HAP-1 (cell line): ENCODE measurements at regions not wholly inside any gene's neighbourhood (a gene's known extent, or its start where the extent isn't known, plus 50 kb on each side); places are given as distances from the start of the nearest gene placed in this dataset.

Source experiments
- DNase-seq, 2 experiments: peaks; one replicate each; pipeline ENCODE4 v3.0.0-alpha.2; 2016 to 2020; ENCODE audit warnings: low spot score in 2 of 2
- H3K27me3 ChIP-seq: fragments of 250-450 bp; sonication (Bioruptor Pico); 2 replicates; pipeline ENCODE4 v1.5.1; 2020; ENCODE audit warnings: low read depth, mild to moderate bottlenecking, moderate library complexity
- H3K36me3 ChIP-seq: fragments of 250-450 bp; sonication (Bioruptor Pico); replicated peaks from 2 replicates; pipeline ENCODE4 v1.5.1; 2020; ENCODE audit warnings: mild to moderate bottlenecking
- H3K4me1 ChIP-seq: fragments of 250-450 bp; sonication (Bioruptor Pico); 2 replicates; pipeline ENCODE4 v1.5.1; 2020; ENCODE audit warnings: mild to moderate bottlenecking
- H3K4me3 ChIP-seq: fragments of 250-450 bp; sonication (Bioruptor Pico); 2 replicates; pipeline ENCODE4 v1.5.1; 2020; ENCODE audit warnings: mild to moderate bottlenecking, moderate library complexity
- H3K9me3 ChIP-seq: fragments of 250-450 bp; sonication (Bioruptor Pico); 2 replicates; pipeline ENCODE4 v1.5.1; 2020; ENCODE audit warnings: mild to moderate bottlenecking, moderate library complexity
- in situ Hi-C: fragments of 300-500 bp; cut with MboI; formaldehyde crosslinking; loops from 3 replicates; pipeline ENCODE4 v1.14.3; 2020; ENCODE audit warnings: low sequenced_read_pairs, inconsistent platforms, mixed read lengths

DNA sequence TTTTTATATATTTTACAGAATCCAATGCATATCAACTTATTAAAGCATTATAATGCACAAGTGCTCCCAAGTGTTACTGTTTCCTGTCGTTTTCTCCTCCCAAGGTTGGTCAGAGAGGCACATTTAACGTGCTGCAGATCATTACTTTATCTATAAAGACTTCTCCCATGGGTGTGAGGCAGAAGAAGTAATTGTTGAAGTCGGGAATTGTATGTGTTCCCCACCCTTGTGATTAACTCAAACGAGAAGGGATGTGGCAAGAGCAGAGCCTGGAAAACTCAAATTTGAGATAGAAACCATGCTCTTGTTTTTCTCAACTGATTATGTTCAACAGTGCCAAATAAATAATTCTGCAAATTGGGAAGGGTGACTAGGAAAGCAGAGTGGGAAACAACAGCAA lies 412.5 kb upstream of the ADAMTS5 start:
- in situ Hi-C loops = loop anchor here (25.0 kb wide), 1 partner anchor 92 kb away; no protein-coding TSS in a partner anchor
- no peaks in the 10 kb centered on the region for H3K27me3 ChIP-seq
- no peak for DNase-seq
- H3K36me3 ChIP-seq = no peaks in the 10 kb centered on the region
- H3K4me3 ChIP-seq = no peak overlapping the region
- no peaks in the 10 kb centered on the region for H3K4me1 ChIP-seq
- no peaks in the 10 kb centered on the region for H3K9me3 ChIP-seq

DNA sequence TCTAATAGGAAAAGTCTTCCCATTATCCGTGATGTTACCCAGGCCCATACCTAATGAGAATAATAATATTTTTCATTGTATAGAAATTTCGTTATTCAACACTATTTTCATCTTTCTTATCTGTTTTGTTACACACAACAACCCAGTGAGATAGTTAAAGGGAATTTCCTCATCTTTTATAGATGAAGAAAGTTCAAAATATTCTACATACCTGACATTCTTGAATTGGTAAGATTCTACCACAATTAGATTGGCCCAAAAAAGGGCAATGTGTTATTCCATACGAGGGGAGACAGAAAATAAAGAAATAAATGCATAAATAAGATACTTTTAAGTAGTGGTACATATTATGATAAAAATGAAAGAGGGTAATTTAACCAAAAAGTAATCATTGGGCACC lies 405.5 kb upstream of the ADAMTS5 start:
- DNase-seq = no peak
- in situ Hi-C loops = no loop called here

DNA sequence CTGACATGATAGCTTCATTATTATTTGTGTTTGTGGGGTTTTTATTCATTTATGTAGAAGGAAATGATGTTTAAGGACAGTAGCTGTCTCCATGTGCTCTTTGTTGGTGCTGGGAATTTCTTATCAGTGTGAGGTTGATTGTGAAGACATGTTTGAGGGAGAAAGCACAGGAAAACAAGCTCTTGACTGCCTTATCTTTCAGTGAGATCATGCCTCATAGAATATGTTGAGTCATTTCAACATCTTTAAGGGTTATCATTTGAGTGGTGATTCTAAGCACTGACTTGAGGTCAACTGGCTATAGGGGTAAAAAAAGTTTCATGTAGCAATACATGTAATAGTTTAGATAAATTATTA lies 405.1 kb upstream of the ADAMTS5 start:
- Histone ChIP-seq H3K27me3 (no peaks in the 10 kb centered on the region), H3K9me3 (no peaks in the 10 kb centered on the region), H3K36me3 (no peaks in the 10 kb centered on the region), H3K4me3 (no peak overlapping the region), H3K4me1 (no peaks in the 10 kb centered on the region)
- DNase-seq = no peak
- in situ Hi-C loops = no loop called here

More for the DNA sequence above, 405.5 kb upstream of the ADAMTS5 start:
- Histone ChIP-seq H3K4me3 (no peak overlapping the region), H3K9me3 (no peaks in the 10 kb centered on the region), H3K27me3 (no peaks in the 10 kb centered on the region), H3K36me3 (no peaks in the 10 kb centered on the region), H3K4me1 (no peaks in the 10 kb centered on the region)

DNA sequence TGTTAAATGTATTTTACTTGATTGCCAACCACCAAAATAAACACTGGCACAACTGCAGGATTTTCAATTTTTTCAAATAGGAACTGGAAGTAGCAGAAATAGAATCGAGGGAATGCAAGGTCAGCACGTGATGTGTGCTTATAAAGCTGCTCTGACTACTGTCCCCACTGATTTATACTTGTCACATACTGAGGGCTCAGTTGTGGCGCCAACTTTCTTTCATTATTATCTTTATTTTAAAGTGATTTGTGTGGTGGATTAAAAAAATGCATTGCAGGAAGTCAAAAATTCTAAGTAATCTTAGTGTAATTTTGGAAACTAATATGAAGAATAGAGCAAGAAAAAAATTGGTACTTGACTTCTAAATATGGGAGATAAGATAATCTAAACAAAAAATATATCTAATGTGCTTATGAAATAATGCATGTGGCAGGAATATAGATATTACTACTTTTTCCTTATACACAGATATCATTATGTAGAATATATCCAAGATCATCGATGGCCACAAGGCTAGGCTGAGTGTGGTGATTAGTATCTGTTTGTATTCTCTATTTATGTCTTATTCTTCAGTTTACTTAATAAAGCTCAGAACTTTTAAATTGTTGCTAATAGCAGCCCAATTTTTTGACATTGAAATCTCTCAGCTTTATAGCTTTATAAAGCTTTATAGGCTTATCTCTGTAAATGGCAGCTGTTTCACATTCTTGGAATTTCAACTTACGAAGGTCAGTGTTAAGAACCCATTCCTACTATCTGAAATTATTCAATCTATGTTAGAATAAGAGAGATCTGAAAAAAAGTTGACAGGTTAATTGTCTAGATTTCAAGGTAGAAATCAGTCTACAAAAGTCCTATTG lies 404.5 kb upstream of the ADAMTS5 start:
- H3K27me3 ChIP-seq = no peaks in the 10 kb centered on the region
- H3K9me3 ChIP-seq = no peaks in the 10 kb centered on the region
- no peak overlapping the region for H3K4me3 ChIP-seq
- H3K4me1 ChIP-seq = no peaks in the 10 kb centered on the region
- no peak for DNase-seq
- in situ Hi-C loops = no loop called here
- H3K36me3 ChIP-seq = no peaks in the 10 kb centered on the region

DNA sequence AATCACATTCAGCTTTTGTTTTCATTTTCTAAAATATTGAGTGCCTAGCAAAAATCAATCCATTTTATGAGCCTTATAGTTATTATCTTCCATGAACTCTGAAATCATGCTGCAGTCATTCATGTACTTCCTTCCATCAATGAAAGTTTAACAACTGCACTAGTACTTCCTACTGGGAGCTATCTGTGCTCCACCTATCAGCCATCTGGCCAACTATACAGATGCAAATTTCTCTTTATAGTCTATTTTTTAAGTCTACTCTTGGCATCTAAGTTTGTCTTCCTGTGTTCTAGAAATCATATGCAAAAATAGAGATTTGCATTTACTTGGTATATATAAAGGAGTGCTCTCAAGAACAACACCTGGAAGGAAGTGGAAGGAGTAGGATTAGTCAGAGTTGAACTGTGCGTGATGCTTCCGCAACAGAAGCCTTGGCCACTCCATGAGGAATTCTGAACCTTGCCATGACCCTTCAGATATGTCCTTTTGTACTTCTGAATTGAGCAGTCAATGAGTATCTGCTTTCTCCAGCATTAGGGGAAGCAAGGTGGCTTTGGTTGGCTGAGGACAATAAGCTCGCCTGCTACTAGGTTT lies 403.2 kb upstream of the ADAMTS5 start:
- in situ Hi-C loops = no loop called here
- no peak for DNase-seq
- Histone ChIP-seq H3K36me3 (no peaks in the 10 kb centered on the region), H3K4me1 (no peaks in the 10 kb centered on the region), H3K27me3 (no peaks in the 10 kb centered on the region), H3K4me3 (no peak overlapping the region), H3K9me3 (no peaks in the 10 kb centered on the region)

DNA sequence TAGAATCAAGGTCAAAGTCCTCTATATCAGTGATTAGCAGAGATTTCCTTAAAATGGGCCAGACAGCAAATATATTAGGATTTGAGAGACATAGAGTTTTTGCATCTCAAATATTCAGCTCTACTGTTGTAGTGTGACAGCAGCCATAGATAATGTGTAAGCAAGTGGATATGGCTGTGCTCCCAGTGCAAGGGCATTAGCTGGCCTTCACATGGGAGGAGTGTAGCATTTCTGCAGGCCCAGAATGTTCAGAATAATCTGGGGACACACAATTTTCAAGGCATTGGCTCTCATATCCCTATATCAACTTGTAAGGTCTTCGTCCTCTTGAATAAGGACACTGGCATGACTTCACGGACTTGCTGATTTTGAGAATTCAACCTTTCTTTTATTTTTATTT lies 402.3 kb upstream of the ADAMTS5 start:
- Histone ChIP-seq H3K9me3 (no peaks in the 10 kb centered on the region), H3K4me3 (no peak overlapping the region), H3K36me3 (no peaks in the 10 kb centered on the region), H3K27me3 (no peaks in the 10 kb centered on the region), H3K4me1 (no peaks in the 10 kb centered on the region)
- DNase-seq = no peak
- in situ Hi-C loops = no loop called here

DNA sequence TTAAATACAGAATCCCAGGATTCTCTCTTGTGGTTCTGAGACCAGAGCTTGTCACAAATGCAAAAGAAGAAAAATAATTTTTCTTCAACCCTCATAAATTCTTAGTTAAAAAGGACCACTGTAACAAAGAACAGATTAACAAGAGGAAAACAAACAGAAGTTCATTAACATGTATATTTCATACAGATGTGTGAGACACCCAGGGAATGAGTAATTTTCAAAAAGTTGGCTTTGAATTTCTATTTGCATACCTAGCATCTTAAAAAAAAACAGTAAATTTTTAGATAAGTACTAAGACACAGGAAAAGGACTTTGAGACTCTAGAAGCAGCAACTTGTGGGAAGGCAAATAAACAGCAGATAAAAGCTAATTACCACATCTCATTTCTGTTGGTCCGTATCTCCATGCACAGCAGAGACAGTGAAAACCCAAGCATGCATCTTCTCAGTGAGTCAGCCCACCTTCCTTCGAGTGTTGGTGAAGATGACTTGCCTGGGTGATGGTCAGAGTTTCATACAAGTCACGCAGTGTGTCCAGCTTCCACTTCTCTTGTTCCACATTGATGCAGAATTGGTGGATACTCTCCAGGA lies 399.9 kb upstream of the ADAMTS5 start:
- in situ Hi-C loops = no loop called here

DNA sequence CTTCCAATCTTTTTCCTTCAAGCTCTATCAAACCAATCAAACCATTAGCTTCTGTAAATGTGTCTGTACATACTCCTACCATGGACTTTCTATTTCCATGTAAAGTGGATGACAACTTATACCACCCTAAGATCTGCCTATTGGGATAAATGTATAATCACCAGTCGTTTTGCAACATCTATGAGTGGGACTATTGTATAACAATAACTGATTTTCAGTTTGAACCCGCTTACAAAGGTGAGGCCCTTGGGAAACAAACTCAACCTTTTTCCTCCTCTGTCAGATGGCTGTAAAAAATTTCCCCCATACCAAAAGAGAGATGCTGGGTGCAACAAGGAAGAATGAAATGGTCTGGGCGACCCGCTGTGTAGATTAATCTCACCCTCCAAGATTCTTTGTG lies 399.1 kb upstream of the ADAMTS5 start:
- DNase-seq = no peak
- in situ Hi-C loops = no loop called here
- Histone ChIP-seq H3K36me3 (no peaks in the 10 kb centered on the region), H3K9me3 (no peaks in the 10 kb centered on the region), H3K4me3 (no peak overlapping the region), H3K27me3 (no peaks in the 10 kb centered on the region), H3K4me1 (no peaks in the 10 kb centered on the region)

More for the DNA sequence above, 399.9 kb upstream of the ADAMTS5 start:
- no peaks in the 10 kb centered on the region for H3K36me3 ChIP-seq
- no peaks in the 10 kb centered on the region for H3K27me3 ChIP-seq
- no peaks in the 10 kb centered on the region for H3K4me1 ChIP-seq
- no peaks in the 10 kb centered on the region for H3K9me3 ChIP-seq
- no peak overlapping the region for H3K4me3 ChIP-seq
- DNase-seq = no peak

DNA sequence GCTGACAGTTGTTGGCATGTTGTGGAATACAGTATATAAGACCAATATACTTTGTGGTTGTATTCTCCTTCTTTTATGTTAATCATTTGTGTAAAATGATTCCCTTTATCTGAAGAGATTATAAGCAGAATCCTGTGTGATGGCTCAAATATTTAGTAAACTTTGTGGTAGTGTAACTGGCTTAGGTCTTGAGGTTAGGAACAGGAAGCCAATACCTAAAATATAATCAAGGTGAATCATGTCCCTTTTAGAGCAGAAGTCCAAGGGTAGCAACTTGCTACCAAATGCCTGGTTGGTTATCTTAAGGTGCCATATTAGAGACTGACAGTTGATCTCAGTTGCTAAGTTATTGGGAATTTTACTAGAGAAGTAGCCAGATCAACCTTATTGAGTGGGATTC lies 398.5 kb upstream of the ADAMTS5 start:
- DNase-seq = no peak
- in situ Hi-C loops = no loop called here
- no peaks in the 10 kb centered on the region for H3K36me3 ChIP-seq
- H3K27me3 ChIP-seq = no peaks in the 10 kb centered on the region
- H3K4me3 ChIP-seq = no peak overlapping the region
- H3K9me3 ChIP-seq = no peaks in the 10 kb centered on the region
- no peaks in the 10 kb centered on the region for H3K4me1 ChIP-seq

DNA sequence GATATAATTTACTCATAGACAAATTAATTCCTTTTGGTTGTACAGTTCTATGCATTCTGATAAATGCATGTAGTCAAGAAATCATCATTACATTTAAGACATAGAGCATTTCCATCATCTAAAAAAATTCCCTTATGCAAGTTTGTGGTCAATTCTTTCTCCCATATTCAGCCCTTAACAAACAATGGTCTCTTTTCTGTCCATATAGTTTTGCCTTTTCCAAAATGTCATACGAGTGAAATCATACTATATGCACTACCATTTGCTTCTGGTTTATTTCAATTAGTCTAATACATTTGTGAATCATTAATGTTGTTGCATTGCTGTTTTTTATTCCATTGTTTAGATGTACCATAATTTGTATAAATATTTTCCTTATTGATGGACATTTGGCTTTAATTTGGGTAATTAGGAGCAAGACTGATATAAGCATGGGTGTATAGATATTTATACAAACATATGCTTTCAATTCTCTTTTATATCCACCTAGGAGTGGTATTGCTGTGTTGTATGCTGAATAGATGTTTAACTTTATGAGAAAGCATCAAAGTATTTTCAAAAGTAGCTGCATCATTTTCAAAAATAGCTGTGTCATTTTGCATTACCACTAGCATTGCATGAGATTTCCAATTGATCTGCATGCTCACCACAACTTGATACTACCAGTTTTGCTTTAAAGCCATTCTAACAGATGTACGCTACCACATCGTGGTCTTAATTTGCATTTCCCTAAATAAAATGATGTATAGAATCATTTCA lies 397.0 kb upstream of the ADAMTS5 start:
- H3K4me3 ChIP-seq = no peak overlapping the region
- no peaks in the 10 kb centered on the region for H3K9me3 ChIP-seq
- no peaks in the 10 kb centered on the region for H3K4me1 ChIP-seq
- no peaks in the 10 kb centered on the region for H3K27me3 ChIP-seq
- in situ Hi-C loops = no loop called here
- no peak for DNase-seq
- no peaks in the 10 kb centered on the region for H3K36me3 ChIP-seq

DNA sequence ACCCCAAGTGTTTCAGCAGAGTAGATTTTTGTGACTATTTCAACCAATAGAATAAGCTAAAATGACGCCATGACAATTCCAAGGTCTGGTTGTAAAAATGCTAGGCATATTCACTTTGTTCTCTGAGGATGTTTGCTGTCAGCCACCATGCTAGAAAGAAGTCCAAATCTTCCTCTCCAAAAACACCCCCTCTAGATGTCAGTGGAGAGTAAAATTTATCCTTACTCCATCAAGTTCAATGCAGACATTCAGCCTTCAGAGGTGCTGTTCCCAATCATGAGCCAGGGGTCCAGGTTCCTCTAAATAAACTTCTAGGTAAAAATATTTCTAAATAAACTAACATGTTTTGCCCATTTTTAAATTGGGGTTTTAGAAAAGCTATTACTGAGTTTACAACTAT lies 395.4 kb upstream of the ADAMTS5 start:
- DNase-seq = no peak
- in situ Hi-C loops = no loop called here
- H3K27me3 ChIP-seq = no peaks in the 10 kb centered on the region

DNA sequence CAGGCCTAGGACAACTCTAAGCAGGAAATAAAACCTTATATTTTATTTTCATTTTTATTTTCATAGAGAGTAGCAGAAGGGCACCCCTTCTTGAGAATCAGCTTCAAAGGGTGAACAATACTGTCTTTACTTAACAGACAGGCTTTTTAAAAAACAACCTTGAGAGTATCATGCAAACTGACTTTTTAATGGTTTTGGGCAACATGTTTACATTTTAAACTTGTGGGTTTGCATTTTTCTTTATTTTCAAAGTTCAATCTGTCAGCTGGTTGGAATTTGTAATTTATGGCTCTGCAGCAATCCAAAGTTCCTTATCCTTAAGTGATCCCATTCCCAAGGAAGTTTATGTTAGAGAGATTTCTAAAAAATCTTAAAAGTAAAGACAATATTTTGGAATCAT lies 392.3 kb upstream of the ADAMTS5 start:
- Histone ChIP-seq H3K4me1 (no peaks in the 10 kb centered on the region), H3K4me3 (no peak overlapping the region), H3K27me3 (no peaks in the 10 kb centered on the region), H3K36me3 (no peaks in the 10 kb centered on the region), H3K9me3 (no peaks in the 10 kb centered on the region)
- DNase-seq = no peak
- in situ Hi-C loops = no loop called here

More for the DNA sequence above, 395.4 kb upstream of the ADAMTS5 start:
- H3K36me3 ChIP-seq = no peaks in the 10 kb centered on the region
- no peaks in the 10 kb centered on the region for H3K4me1 ChIP-seq
- no peak overlapping the region for H3K4me3 ChIP-seq
- no peaks in the 10 kb centered on the region for H3K9me3 ChIP-seq

DNA sequence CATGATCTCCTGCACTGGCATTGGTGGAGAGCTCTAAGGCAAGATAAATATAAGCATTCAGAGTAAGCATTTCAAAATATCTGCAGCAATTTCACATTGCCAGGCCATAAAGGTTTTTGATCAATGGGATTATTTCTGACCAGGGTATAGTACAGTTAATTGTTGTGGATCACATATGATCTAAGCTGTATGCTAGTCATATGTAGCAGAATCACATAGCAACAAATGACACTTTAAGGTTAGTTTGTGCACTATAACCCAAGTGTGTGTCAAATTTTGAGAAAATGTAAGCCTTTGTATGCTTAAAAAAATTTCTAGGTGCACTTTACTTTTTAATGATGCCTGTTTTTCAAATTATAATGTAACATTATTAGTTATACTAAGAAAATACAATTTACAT lies 386.0 kb upstream of the ADAMTS5 start:
- no peak for DNase-seq
- H3K9me3 ChIP-seq = no peaks in the 10 kb centered on the region
- H3K27me3 ChIP-seq = no peaks in the 10 kb centered on the region
- in situ Hi-C loops = no loop called here
- no peaks in the 10 kb centered on the region for H3K4me1 ChIP-seq
- H3K36me3 ChIP-seq = no peaks in the 10 kb centered on the region
- H3K4me3 ChIP-seq = no peak overlapping the region

DNA sequence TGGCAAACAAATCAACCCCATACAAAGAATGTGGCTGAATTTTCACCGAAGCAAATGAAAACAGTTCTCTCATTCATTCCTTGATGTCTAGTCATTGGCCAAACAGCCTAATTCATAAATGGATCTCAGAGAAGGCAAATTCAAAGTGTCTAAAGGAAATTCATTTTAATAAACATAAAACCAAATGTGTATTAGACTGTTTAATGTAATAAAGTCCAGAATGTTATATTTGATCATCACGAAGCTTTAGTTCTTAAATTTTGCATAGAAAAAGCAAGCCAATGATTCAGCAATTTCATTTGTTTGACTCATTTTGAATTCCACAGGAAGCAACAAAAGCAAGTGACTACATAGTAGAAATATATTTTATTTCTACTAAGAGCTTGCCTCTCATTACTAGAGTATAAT lies 379.2 kb upstream of the ADAMTS5 start:
- no peak for DNase-seq
- no peaks in the 10 kb centered on the region for H3K4me1 ChIP-seq
- no peaks in the 10 kb centered on the region for H3K36me3 ChIP-seq
- H3K4me3 ChIP-seq = no peak overlapping the region
- no peaks in the 10 kb centered on the region for H3K9me3 ChIP-seq
- in situ Hi-C loops = no loop called here
- H3K27me3 ChIP-seq = no peaks in the 10 kb centered on the region
